CD8-positive, alpha-beta memory T cell (primary cell): ENCODE measurements at regions not wholly inside any gene's neighbourhood (a gene's known extent, or its start where the extent isn't known, plus 50 kb on each side); places are given as distances from the start of the nearest gene placed in this dataset.

ENCODE experiments used
- CTCF ChIA-PET: fragments of 350-600 bp; sonication (Branson Sonifier 250); formaldehyde crosslinking; loops from one replicate; lab custom pipeline; 2021; ENCODE audit warnings: antibody characterized with exemption; lab: Charles Lee
- POLR2A ChIA-PET: fragments of 350-600 bp; sonication (Branson Sonifier 250); formaldehyde crosslinking; loops from one replicate; lab custom pipeline; 2021; ENCODE audit warnings: antibody characterized with exemption; lab: Charles Lee
- DNase-seq, 5 donors: peaks; one replicate each; pipeline versions ENCODE4 v3.0.0 to v3.0.0-alpha.2; 2020 to 2022; ENCODE audit warnings: mixed read lengths in 1 of 5
- H3K27ac ChIP-seq: one replicate; pipeline ENCODE4 v1.7.0; 2013; ENCODE audit warnings: low read depth, mild to moderate bottlenecking, low read length, moderate library complexity
- H3K27me3 ChIP-seq: 2 replicates; pipeline ENCODE4 v1.7.0; 2013; ENCODE audit warnings: low read length, mild to moderate bottlenecking; ENCODE audit not compliant: insufficient read depth, poor library complexity, severe bottlenecking
- H3K36me3 ChIP-seq: 2 replicates; pipeline ENCODE4 v1.7.0; 2013; ENCODE audit warnings: mild to moderate bottlenecking, low read length, moderate library complexity; ENCODE audit not compliant: insufficient read depth
- H3K4me1 ChIP-seq: 2 replicates; pipeline ENCODE4 v1.7.0; 2013; ENCODE audit warnings: mild to moderate bottlenecking, low read length, moderate library complexity; ENCODE audit not compliant: insufficient read depth
- H3K4me3 ChIP-seq: 2 replicates; pipeline ENCODE4 v1.7.0; 2013; ENCODE audit warnings: mild to moderate bottlenecking, low read length
- H3K9me3 ChIP-seq: 2 replicates; pipeline ENCODE4 v1.7.0; 2013; ENCODE audit warnings: mild to moderate bottlenecking, low read length
- H3K27ac Mint-ChIP-seq, 8 donors: one replicate each; pipeline ENCODE4 v1.8.0; 2020 to 2021; ENCODE audit warnings: mixed read lengths in 8 of 8, mild to moderate bottlenecking in 6 of 8, inconsistent platforms in 3 of 8, moderate library complexity in 3 of 8
- H3K27me3 Mint-ChIP-seq, 2 donors: one replicate each; pipeline ENCODE4 v1.8.0; 2020 to 2021; ENCODE audit warnings: mixed read lengths in 2 of 2, mild to moderate bottlenecking in 1 of 2, moderate library complexity in 1 of 2
- H3K36me3 Mint-ChIP-seq, 3 donors: one replicate each; pipeline ENCODE4 v1.8.0; 2020 to 2021; ENCODE audit warnings: mixed read lengths in 3 of 3, inconsistent platforms in 1 of 3, mild to moderate bottlenecking in 1 of 3
- H3K4me1 Mint-ChIP-seq, 3 donors: one replicate each; pipeline ENCODE4 v1.8.0; 2020 to 2021; ENCODE audit warnings: mixed read lengths in 3 of 3, inconsistent platforms in 1 of 3, mild to moderate bottlenecking in 1 of 3
- H3K4me3 Mint-ChIP-seq, 7 donors: one replicate each; pipeline ENCODE4 v1.8.0; 2020 to 2021; ENCODE audit warnings: mixed read lengths in 7 of 7, mild to moderate bottlenecking in 6 of 7, moderate library complexity in 4 of 7, inconsistent platforms in 2 of 7
- H3K9me3 Mint-ChIP-seq, 5 donors: one replicate each; pipeline ENCODE4 v1.8.0; 2020 to 2022; ENCODE audit warnings: mixed read lengths in 5 of 5, mild to moderate bottlenecking in 3 of 5, moderate library complexity in 2 of 5, inconsistent platforms in 1 of 5

- peak overlapping the region in 1 of 7 donors; percentile 46 for H3K4me3 Mint-ChIP-seq
- Histone ChIP-seq H3K27ac (no peak overlapping the region), H3K4me1 (peaks cover 16% of the 10 kb centered on the region), H3K4me3 (no peak overlapping the region), H3K36me3 (no peaks in the 10 kb centered on the region), H3K27me3 (no peaks in the 10 kb centered on the region), H3K9me3 (no peaks in the 10 kb centered on the region)
- POLR2A ChIA-PET = no interaction called here
- CTCF ChIA-PET = no interaction called here
- H3K9me3 Mint-ChIP-seq = no peaks in the 10 kb centered on the region
- no peak for DNase-seq
- H3K27me3 Mint-ChIP-seq = peaks cover 0 to 21% of the 10 kb centered on the region in 2 donors
- H3K27ac Mint-ChIP-seq = peak overlapping the region in 2 of 8 donors; percentile 4 to 36
- peaks cover 0 to 3% (median 0%) of the 10 kb centered on the region in 3 donors for H3K36me3 Mint-ChIP-seq
- peaks cover 14 to 21% (median 18%) of the 10 kb centered on the region in 3 donors for H3K4me1 Mint-ChIP-seq
Observed at GRCh38 chrX:13476384-13476783, 93.0 kb upstream of the EGFL6 start.

GRCh38 chrX:13474164-13474516 is 95.3 kb upstream of the EGFL6 start:
- Histone ChIP-seq H3K4me1 (peaks cover 16% of the 10 kb centered on the region), H3K9me3 (no peaks in the 10 kb centered on the region), H3K36me3 (no peaks in the 10 kb centered on the region), H3K27me3 (no peaks in the 10 kb centered on the region), H3K4me3 (peak overlapping the region; percentile 57), H3K27ac (peak overlapping the region; percentile 32)
- ChIA-PET CTCF (interaction anchor here (1.3 kb wide), 1 partner anchor 529 kb away, joined by 3 read pairs; no protein-coding TSS in a partner anchor), POLR2A (interaction anchor here (0.8 to 1.4 kb wide), 2 partner anchors 46 to 496 kb away, joined by 3 to 4 read pairs; no protein-coding TSS in a partner anchor)
- no peak for DNase-seq
- Mint-ChIP-seq H3K36me3 (peaks cover 0 to 3% (median 0%) of the 10 kb centered on the region in 3 donors), H3K4me1 (peaks cover 14 to 21% (median 18%) of the 10 kb centered on the region in 3 donors), H3K27ac (peak overlapping the region; percentile 70 to 98 (median 92)), H3K27me3 (peaks cover 0 to 18% of the 10 kb centered on the region in 2 donors), H3K9me3 (no peaks in the 10 kb centered on the region), H3K4me3 (peak overlapping the region; percentile 60 to 87 (median 78))

GRCh38 chrX:13473442-13474163 is 95.8 kb upstream of the EGFL6 start:
- Mint-ChIP-seq H3K27me3 (peaks cover 0 to 18% of the 10 kb centered on the region in 2 donors), H3K36me3 (peaks cover 0 to 3% (median 0%) of the 10 kb centered on the region in 3 donors), H3K27ac (peak overlapping the region; percentile 70 to 98 (median 92)), H3K4me3 (peak overlapping the region; percentile 60 to 87 (median 78)), H3K9me3 (no peaks in the 10 kb centered on the region), H3K4me1 (peaks cover 14 to 21% (median 18%) of the 10 kb centered on the region in 3 donors)
- Histone ChIP-seq H3K4me1 (peaks cover 16% of the 10 kb centered on the region), H3K27ac (peak overlapping the region; percentile 32), H3K36me3 (no peaks in the 10 kb centered on the region), H3K9me3 (no peaks in the 10 kb centered on the region), H3K27me3 (no peaks in the 10 kb centered on the region), H3K4me3 (peak overlapping the region; percentile 57)
- DNase-seq = peak in 3 of 5 donors; percentile 17 to 44 (median 28)
- POLR2A ChIA-PET = interaction anchor here (0.8 to 1.4 kb wide), 2 partner anchors 45 to 496 kb away, joined by 3 to 4 read pairs; no protein-coding TSS in a partner anchor
- CTCF ChIA-PET = interaction anchor here (1.3 kb wide), 1 partner anchor 529 kb away, joined by 3 read pairs; no protein-coding TSS in a partner anchor

DNA sequence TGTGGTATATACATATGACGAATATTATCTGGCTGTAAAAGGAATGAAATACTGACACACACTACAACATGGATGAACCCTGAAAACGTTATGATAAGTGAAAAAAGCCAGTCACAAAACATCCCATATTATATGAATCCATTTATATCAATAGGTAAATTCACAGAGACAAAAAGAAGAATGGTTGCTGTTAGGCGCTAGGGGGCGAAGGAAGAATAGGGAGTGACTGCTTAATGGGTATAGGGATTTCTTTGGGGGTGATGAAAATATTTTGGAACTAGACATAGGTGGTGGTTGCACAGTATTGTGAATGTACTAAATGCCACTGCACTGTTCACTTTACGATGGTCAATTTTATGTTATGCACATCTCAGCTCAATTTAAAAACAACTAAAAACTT is 96.4 kb upstream of the EGFL6 start:
- Histone ChIP-seq H3K36me3 (no peaks in the 10 kb centered on the region), H3K9me3 (no peaks in the 10 kb centered on the region), H3K27ac (no peak overlapping the region), H3K4me3 (no peak overlapping the region), H3K4me1 (peaks cover 16% of the 10 kb centered on the region), H3K27me3 (no peaks in the 10 kb centered on the region)
- H3K4me3 Mint-ChIP-seq = peak overlapping the region in 2 of 7 donors; percentile 5 to 86
- peaks cover 14 to 21% (median 18%) of the 10 kb centered on the region in 3 donors for H3K4me1 Mint-ChIP-seq
- peaks cover 0 to 17% of the 10 kb centered on the region in 2 donors for H3K27me3 Mint-ChIP-seq
- H3K9me3 Mint-ChIP-seq = no peaks in the 10 kb centered on the region
- POLR2A ChIA-PET = interaction anchor here (1.4 kb wide), 1 partner anchor 495 kb away, joined by 4 read pairs; no protein-coding TSS in a partner anchor
- H3K27ac Mint-ChIP-seq = peak overlapping the region in 2 of 8 donors; percentile 2 to 25
- no peak for DNase-seq
- peaks cover 0 to 3% (median 0%) of the 10 kb centered on the region in 3 donors for H3K36me3 Mint-ChIP-seq
- CTCF ChIA-PET = no interaction called here

GRCh38 chrX:13471269-13471668 is 98.1 kb upstream of the EGFL6 start:
- Histone ChIP-seq H3K4me1 (peaks cover 16% of the 10 kb centered on the region), H3K27ac (no peak overlapping the region), H3K36me3 (no peaks in the 10 kb centered on the region), H3K27me3 (no peaks in the 10 kb centered on the region), H3K9me3 (no peaks in the 10 kb centered on the region), H3K4me3 (no peak overlapping the region)
- Mint-ChIP-seq H3K27me3 (peaks cover 0 to 13% of the 10 kb centered on the region in 2 donors), H3K9me3 (no peaks in the 10 kb centered on the region), H3K4me1 (peaks cover 14 to 21% (median 18%) of the 10 kb centered on the region in 3 donors), H3K36me3 (peaks cover 0 to 3% (median 0%) of the 10 kb centered on the region in 3 donors), H3K4me3 (no peak overlapping the region), H3K27ac (no peak overlapping the region)
- CTCF ChIA-PET = no interaction called here
- POLR2A ChIA-PET = no interaction called here
- no peak for DNase-seq

- Histone ChIP-seq H3K4me1 (peaks cover 16% of the 10 kb centered on the region), H3K36me3 (no peaks in the 10 kb centered on the region), H3K9me3 (no peaks in the 10 kb centered on the region), H3K27me3 (no peaks in the 10 kb centered on the region), H3K4me3 (no peak overlapping the region), H3K27ac (no peak overlapping the region)
- no peak overlapping the region for H3K27ac Mint-ChIP-seq
- H3K36me3 Mint-ChIP-seq = peaks cover 0 to 3% (median 0%) of the 10 kb centered on the region in 3 donors
- no peak for DNase-seq
- peaks cover 0 to 11% of the 10 kb centered on the region in 2 donors for H3K27me3 Mint-ChIP-seq
- POLR2A ChIA-PET = no interaction called here
- H3K9me3 Mint-ChIP-seq = no peaks in the 10 kb centered on the region
- CTCF ChIA-PET = no interaction called here
- H3K4me3 Mint-ChIP-seq = no peak overlapping the region
- peaks cover 14 to 21% (median 18%) of the 10 kb centered on the region in 3 donors for H3K4me1 Mint-ChIP-seq
Observed at GRCh38 chrX:13470685-13470977, 98.8 kb upstream of the EGFL6 start.

DNA sequence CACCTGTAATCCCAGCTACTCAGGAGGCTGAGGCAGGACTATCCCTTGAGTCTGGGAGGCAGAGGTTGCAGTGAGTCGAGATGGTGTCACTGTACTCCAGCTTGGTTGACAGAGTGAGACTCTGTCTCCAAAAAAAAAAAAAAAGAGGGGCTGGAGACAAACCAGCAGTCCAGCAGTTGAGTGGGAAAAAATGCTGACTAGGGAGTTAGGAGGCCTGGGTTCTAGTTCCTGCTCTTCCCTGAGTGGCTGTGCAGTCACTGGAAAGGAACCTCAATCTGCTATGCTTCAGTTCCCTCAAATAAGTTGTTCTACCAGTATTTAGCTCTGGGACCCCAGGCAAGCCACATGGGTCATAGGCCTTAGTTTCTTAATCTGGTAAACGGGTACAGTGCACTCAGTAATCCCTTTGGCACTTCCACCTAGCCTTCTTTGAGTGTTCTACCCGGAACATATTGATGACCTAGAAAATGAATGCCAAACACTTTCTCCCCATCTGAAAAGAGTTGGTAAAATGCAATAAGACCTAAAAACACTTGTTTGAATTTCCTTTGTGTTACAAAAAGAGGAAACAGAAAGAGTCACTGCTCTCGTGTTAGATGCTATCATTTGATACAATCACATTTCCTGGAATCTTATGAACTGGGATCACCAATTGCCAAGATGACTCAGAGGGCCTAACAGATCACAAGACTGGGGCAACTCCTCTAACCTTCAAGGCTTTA is 99.3 kb upstream of the EGFL6 start:
- Mint-ChIP-seq H3K27ac (peak overlapping the region in 1 of 8 donors; percentile 38), H3K36me3 (peaks cover 0 to 3% (median 0%) of the 10 kb centered on the region in 3 donors), H3K4me1 (peaks cover 14 to 21% (median 18%) of the 10 kb centered on the region in 3 donors), H3K27me3 (peaks cover 0 to 11% of the 10 kb centered on the region in 2 donors), H3K9me3 (no peaks in the 10 kb centered on the region), H3K4me3 (no peak overlapping the region)
- Histone ChIP-seq H3K27me3 (no peaks in the 10 kb centered on the region), H3K9me3 (no peaks in the 10 kb centered on the region), H3K4me1 (peaks cover 16% of the 10 kb centered on the region), H3K4me3 (no peak overlapping the region), H3K27ac (no peak overlapping the region), H3K36me3 (no peaks in the 10 kb centered on the region)
- ChIA-PET POLR2A (no interaction called here), CTCF (no interaction called here)
- DNase-seq = no peak
